Esophagus muscularis mucosa (tissue), 3 donors: ENCODE measurements at regions not wholly inside any gene's neighbourhood (a gene's known extent, or its start where the extent isn't known, plus 50 kb on each side); places are given as distances from the start of the nearest gene placed in this dataset.

ENCODE experiments used
- POLR2A ChIP-seq: fragments of 450-650 bp; IDR thresholded peaks from one replicate; pipeline ENCODE4 v1.6.1; 2017; ENCODE audit warnings: antibody characterized with exemption, moderate library complexity, mild to moderate bottlenecking, low read depth
- POLR2AphosphoS5 ChIP-seq, 2 donors: sonication (generic); formaldehyde crosslinking; IDR thresholded peaks; one replicate each; pipeline ENCODE4 v1.6.1; 2017; ENCODE audit warnings: antibody characterized with exemption in 2 of 2
- TF ChIP-seq, protein P1 (sequence below), 3 experiments: fragments of 200-600 bp in 2 of 3; fragments of 450-650 bp in 1 of 3; sonication (generic) in 2 of 3; IDR thresholded peaks; one replicate each; pipeline ENCODE4 v1.5.1; 2017 to 2019; ENCODE audit warnings: antibody characterized with exemption in 3 of 3, mild to moderate bottlenecking in 2 of 3, moderate library complexity in 1 of 3

DNA sequence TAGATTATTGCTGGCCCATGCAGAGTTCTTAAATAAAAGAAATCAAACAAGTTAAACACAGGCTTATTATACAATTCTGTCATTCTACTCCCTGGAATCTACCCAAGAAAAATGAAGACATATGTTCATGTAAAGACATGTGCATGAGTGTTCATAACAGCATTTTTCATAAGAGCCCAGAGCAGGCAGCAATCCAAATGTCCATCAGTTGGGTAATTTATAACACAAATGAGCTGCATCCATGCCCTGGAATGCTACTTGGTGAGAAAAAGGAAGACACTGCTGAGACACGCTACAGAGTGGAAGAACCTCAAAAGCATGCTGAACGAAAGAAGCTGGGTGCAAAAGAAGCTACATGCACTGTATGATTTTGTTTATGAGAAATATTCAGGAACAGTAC, 342.6 kb downstream of the TCERG1L start:
- TF ChIP-seq, protein P1, sequence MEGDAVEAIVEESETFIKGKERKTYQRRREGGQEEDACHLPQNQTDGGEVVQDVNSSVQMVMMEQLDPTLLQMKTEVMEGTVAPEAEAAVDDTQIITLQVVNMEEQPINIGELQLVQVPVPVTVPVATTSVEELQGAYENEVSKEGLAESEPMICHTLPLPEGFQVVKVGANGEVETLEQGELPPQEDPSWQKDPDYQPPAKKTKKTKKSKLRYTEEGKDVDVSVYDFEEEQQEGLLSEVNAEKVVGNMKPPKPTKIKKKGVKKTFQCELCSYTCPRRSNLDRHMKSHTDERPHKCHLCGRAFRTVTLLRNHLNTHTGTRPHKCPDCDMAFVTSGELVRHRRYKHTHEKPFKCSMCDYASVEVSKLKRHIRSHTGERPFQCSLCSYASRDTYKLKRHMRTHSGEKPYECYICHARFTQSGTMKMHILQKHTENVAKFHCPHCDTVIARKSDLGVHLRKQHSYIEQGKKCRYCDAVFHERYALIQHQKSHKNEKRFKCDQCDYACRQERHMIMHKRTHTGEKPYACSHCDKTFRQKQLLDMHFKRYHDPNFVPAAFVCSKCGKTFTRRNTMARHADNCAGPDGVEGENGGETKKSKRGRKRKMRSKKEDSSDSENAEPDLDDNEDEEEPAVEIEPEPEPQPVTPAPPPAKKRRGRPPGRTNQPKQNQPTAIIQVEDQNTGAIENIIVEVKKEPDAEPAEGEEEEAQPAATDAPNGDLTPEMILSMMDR (IDR thresholded peaks at IDR 0.05), result no peak
- TF ChIP-seq POLR2A (no peak), POLR2AphosphoS5 (IDR thresholded peaks at IDR 0.05) (no peak)
